ENCODE measurements at regions not wholly inside any gene's neighbourhood (a gene's known extent, or its start where the extent isn't known, plus 50 kb on each side); places are given as distances from the start of the nearest gene placed in this dataset.
A peak's percentile ranks its signal among the peaks of the same experiment; 100 is the strongest.

GRCh38 chr3:102170545-102170944, 264.3 kb upstream of the ZPLD1 start:
- Histone ChIP-seq H3K79me2 (ENCODE audit: insufficient read depth) (no peaks in the 10 kb centered on the region), H2AFZ (ENCODE audit: low read depth) (no peak overlapping the region), H3K4me3 (ENCODE audit: low read depth in 2 of 2, low read length in 1 of 2) (no peak overlapping the region), H3K9me2 (no peaks in the 10 kb centered on the region), H3K27ac (ENCODE audit: low read depth in 2 of 2, low read length in 1 of 2) (peak overlapping the region in 1 of 2 experiments; percentile 47; a peak in 3 of 4 replicates), H4K20me1 (ENCODE audit: insufficient read depth) (no peaks in the 10 kb centered on the region), H3K36me3 (replicated peaks in 1 of 2; ENCODE audit: control insufficient read depth in 1 of 2, insufficient read depth in 2 of 2, low read length in 1 of 2) (no peaks in the 10 kb centered on the region), H3F3A (replicated peaks; ENCODE audit: insufficient read depth) (peaks cover 12% of the 10 kb centered on the region), H3K9ac (no peak overlapping the region), H3K27me3 (ENCODE audit: insufficient read depth) (no peaks in the 10 kb centered on the region), H3K4me2 (no peak overlapping the region), H3K9me3 (no peaks in the 10 kb centered on the region), H3K4me1 (ENCODE audit: control insufficient read depth in 1 of 2, insufficient read depth in 2 of 2, low read depth in 1 of 2, low read length in 1 of 2) (peaks cover 11 to 13% of the 10 kb centered on the region in 2 experiments; a peak in 3 of 4 replicates)
- POLR2A ChIA-PET, result no interaction called here
- CTCF ChIA-PET, result interaction anchor here (0.9 to 1.4 kb wide), 4 partner anchors 9 to 356 kb away, joined by 3 to 6 read pairs (median 4); no protein-coding TSS in a partner anchor
- no peak for TF ChIP-seq FOSL2 (IDR thresholded peaks at IDR 0.05; ENCODE audit: borderline replicate concordance, low read depth)
- TF ChIP-seq RAD21 (IDR thresholded peaks at IDR 0.05; ENCODE audit: low read length), result no peak
- TF ChIP-seq TAF1 (IDR thresholded peaks at IDR 0.05; ENCODE audit: borderline replicate concordance, low read depth, low read length), result no peak
- TF ChIP-seq EP300 (IDR thresholded peaks at IDR 0.05; ENCODE audit: borderline replicate concordance in 1 of 2, low read depth in 1 of 2, low read length in 1 of 2), result no peak
- no peak for TF ChIP-seq CHD2 (IDR thresholded peaks at IDR 0.05; ENCODE audit: low read length, partially characterized antibody)
- no peak for TF ChIP-seq PBX3 (IDR thresholded peaks at IDR 0.05)
- no peak for TF ChIP-seq GABPA (IDR thresholded peaks at IDR 0.05; ENCODE audit: low read depth)
- no peak; the same call in 1 of the 2 replicates for TF ChIP-seq GATA2 (CRISPR knock-in tag; IDR thresholded peaks at IDR 0.05)
- TF ChIP-seq RFX5 (IDR thresholded peaks at IDR 0.05; ENCODE audit: low read length), result no peak
- TF ChIP-seq, protein P1, sequence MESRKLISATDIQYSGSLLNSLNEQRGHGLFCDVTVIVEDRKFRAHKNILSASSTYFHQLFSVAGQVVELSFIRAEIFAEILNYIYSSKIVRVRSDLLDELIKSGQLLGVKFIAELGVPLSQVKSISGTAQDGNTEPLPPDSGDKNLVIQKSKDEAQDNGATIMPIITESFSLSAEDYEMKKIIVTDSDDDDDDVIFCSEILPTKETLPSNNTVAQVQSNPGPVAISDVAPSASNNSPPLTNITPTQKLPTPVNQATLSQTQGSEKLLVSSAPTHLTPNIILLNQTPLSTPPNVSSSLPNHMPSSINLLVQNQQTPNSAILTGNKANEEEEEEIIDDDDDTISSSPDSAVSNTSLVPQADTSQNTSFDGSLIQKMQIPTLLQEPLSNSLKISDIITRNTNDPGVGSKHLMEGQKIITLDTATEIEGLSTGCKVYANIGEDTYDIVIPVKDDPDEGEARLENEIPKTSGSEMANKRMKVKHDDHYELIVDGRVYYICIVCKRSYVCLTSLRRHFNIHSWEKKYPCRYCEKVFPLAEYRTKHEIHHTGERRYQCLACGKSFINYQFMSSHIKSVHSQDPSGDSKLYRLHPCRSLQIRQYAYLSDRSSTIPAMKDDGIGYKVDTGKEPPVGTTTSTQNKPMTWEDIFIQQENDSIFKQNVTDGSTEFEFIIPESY (IDR thresholded peaks at IDR 0.05; ENCODE audit: borderline replicate concordance, low read depth), result no peak
- no peak for TF ChIP-seq POLR2AphosphoS5 (IDR thresholded peaks at IDR 0.05; ENCODE audit: low read depth, low read length)
- no peak for TF ChIP-seq FOXJ3 (CRISPR knock-in tag; IDR thresholded peaks at IDR 0.05)
- TF ChIP-seq YY1 (IDR thresholded peaks at IDR 0.05; ENCODE audit: low read depth), result no peak
- no peak for TF ChIP-seq JUND (IDR thresholded peaks at IDR 0.05)
- no peak for DNase-seq
- WGBS (ENCODE audit: low lambda C conversion rate), result 47% methylated on average over 2 of the region's 2 CpGs

DNA sequence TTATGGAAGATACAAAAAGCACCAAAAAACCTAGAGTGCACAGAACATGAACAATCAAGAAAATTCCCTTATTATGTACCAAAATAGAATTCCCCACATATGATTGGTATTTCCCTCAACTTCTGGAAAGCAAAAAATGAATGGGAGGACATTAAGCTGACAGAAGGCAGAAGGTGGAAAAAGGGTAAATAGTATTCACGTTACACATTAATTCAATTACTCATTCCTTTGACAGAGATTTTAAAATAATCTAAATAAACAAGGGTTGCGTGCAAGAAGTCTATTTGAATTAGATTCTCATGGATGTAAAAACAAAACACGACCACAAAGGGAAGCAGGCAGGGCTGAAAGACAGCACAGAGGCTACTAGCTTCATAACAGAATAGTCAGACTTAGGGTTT, 260.5 kb upstream of the ZPLD1 start:
- Histone ChIP-seq H3K4me1 (ENCODE audit: control insufficient read depth in 1 of 2, insufficient read depth in 2 of 2, low read depth in 1 of 2, low read length in 1 of 2) (peaks cover 14 to 20% of the 10 kb centered on the region in 2 experiments; a peak in 3 of 4 replicates), H3K4me3 (ENCODE audit: low read depth in 2 of 2, low read length in 1 of 2) (no peak overlapping the region), H2AFZ (ENCODE audit: low read depth) (no peak overlapping the region), H3K27ac (ENCODE audit: low read depth in 2 of 2, low read length in 1 of 2) (peak overlapping the region; percentile 75 to 77; a peak in 3 of 4 replicates), H3K9me3 (no peaks in the 10 kb centered on the region), H3K36me3 (replicated peaks in 1 of 2; ENCODE audit: control insufficient read depth in 1 of 2, insufficient read depth in 2 of 2, low read length in 1 of 2) (no peaks in the 10 kb centered on the region), H3K79me2 (ENCODE audit: insufficient read depth) (no peaks in the 10 kb centered on the region), H3K27me3 (ENCODE audit: insufficient read depth) (no peaks in the 10 kb centered on the region), H3K9me2 (no peaks in the 10 kb centered on the region), H3K9ac (peak overlapping the region; percentile 8), H3F3A (replicated peaks; ENCODE audit: insufficient read depth) (peaks cover 13% of the 10 kb centered on the region), H4K20me1 (ENCODE audit: insufficient read depth) (no peaks in the 10 kb centered on the region), H3K4me2 (peak overlapping the region; percentile 12; the same call in 1 of the 2 replicates)
- TF ChIP-seq EP300 (IDR thresholded peaks at IDR 0.05; ENCODE audit: borderline replicate concordance in 1 of 2, low read depth in 1 of 2, low read length in 1 of 2) (peak; percentile 43 to 71; a peak in 3 of 4 replicates), MEF2A (IDR thresholded peaks at IDR 0.05; ENCODE audit: borderline replicate concordance, low read depth) (peak; percentile 75; the same call in 1 of the 2 replicates), SIN3A (IDR thresholded peaks at IDR 0.05; ENCODE audit: borderline replicate concordance, low read depth, low read length) (no peak), PBX3 (IDR thresholded peaks at IDR 0.05) (peak; percentile 67), TEAD4 (IDR thresholded peaks at IDR 0.05; ENCODE audit: borderline replicate concordance, insufficient read depth) (no peak), RXRA (IDR thresholded peaks at IDR 0.05; ENCODE audit: borderline replicate concordance, low read depth) (0 out of 2 replicates have a peak, but pooled peaks have one; percentile 29), MXI1 (IDR thresholded peaks at IDR 0.05; ENCODE audit: low read depth, low read length) (no peak), TCF12 (IDR thresholded peaks at IDR 0.05) (peak; percentile 86), EZH2phosphoT487 (IDR thresholded peaks at IDR 0.05; ENCODE audit: borderline replicate concordance, low read depth) (no peak), JUND (IDR thresholded peaks at IDR 0.05) (peak; percentile 54), POLR2AphosphoS5 (IDR thresholded peaks at IDR 0.05; ENCODE audit: low read depth, low read length) (peak; percentile 61; the same call in 1 of the 2 replicates)
- CTCF ChIA-PET, result interaction anchor here (0.7 to 1.3 kb wide), 2 partner anchors 9 to 12 kb away, joined by 3 read pairs; no protein-coding TSS in a partner anchor
- POLR2A ChIA-PET, result interaction anchor here (0.6 kb wide), 1 partner anchor 325 kb away, joined by 3 read pairs; the partner anchor contains the start of gene NFKBIZ
- WGBS (ENCODE audit: low lambda C conversion rate), result 13% methylated on average over 3 of the region's 3 CpGs
- no peak for DNase-seq
